GM19239 (cell line): ENCODE measurements at regions not wholly inside any gene's neighbourhood (a gene's known extent, or its start where the extent isn't known, plus 50 kb on each side); places are given as distances from the start of the nearest gene placed in this dataset.
"Not testable (repeated sequence)": the region's sequence is repeated elsewhere in the genome, so short reads cannot be mapped to it uniquely, and the experiment has no call there.

Experiments used
- DNase-seq: peaks from one replicate; pipeline ENCODE4 v3.0.0; 2011; ENCODE audit warnings: low spot score; ENCODE audit not compliant: insufficient read length
- FAIRE-seq: peaks from 2 replicates; lab custom pipeline; 2011; peaks lifted over from hg19 to GRCh38; lab: Jason Lieb, UNC

DNA sequence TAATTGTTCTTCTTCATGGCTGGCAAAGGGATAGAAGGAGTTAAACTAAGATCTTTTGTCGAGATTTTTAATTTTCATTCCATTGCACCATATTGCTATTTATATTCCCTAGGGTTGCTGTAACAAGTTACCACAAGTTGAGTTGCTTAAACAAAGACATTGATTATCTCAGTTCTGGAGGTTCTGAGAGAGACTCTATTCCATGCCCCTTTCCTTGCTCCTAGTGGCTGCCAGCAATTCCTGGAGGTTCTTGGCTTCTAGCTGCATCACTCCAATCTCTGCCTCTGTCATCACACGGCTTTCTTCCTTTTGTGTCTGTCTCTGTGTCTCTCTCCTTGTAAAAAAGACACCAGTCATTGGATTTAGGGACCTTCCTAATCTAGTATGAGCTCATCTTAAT, 136.6 kb upstream of the DAB2 start:
- no peak for DNase-seq
- FAIRE-seq = no peak

- no peak for FAIRE-seq
- no peak for DNase-seq
Measured at GRCh38 chr5:39560726-39561125, 135.9 kb upstream of the DAB2 start.

- DNase-seq (no peak), FAIRE-seq (no peak)
Measured at GRCh38 chr5:39559923-39560322, 135.1 kb upstream of the DAB2 start.

DNA sequence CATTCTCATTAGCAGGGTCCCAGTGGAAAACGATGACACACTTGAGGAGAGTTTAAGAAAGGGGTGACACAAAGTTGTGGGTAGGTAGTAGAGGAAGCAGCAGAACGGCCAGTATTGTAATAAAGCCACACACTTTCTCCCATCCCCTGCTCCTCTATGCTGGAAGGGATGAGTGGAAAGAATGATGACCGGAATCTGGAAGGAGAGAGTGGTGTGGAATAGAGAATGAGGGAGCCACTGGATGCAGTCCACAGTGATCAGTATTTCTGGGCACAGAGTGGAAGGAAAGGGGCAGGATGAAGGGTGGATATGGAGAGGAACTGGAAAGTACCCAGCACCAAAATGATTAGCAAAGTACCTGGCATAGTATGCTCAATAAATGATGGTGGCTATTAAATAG, 133.8 kb upstream of the DAB2 start:
- DNase-seq (no peak), FAIRE-seq (no peak)

DNA sequence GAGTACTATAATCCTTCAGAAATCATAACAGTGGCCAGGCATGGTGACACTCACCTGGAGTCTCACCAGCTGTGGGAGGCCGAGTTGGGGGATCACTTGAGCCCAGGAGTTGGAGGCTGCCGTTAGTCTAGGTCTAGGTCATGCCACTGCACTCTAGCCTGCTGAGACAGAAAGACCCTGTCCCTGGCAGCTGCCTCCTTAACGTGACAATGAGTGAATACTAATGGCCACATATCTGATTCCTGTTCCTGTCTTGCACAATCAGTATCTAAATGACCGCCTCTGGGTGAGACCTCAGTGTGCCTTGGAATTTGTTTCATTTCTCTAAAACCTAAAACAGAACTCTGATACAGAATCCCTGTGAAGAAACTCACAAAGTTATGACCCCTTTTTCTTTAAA, 131.0 kb upstream of the DAB2 start:
- no peak for FAIRE-seq
- no peak for DNase-seq

- FAIRE-seq (no peak), DNase-seq (peak; percentile 8)
Measured at GRCh38 chr5:39547553-39548154, 122.9 kb upstream of the DAB2 start.

DNA sequence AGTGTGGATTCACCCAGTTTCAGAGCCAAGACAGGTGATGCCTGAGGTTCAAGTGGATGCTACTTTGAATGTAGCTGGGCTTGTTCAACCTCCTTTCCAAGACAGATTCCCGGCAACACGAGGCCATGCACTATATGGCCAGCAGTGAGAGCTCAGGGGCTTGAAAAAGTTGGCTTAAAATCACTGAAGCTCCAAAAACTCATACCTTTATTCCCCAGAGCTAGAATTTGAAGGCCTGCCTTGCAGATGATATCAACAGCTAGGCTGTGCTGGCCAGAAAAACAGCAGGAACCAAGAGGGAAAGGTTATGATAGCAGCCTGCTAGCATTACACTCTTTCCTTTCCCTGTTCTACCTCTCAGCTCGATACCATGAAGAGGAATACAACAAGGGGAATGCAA, 120.2 kb upstream of the DAB2 start:
- FAIRE-seq (no peak), DNase-seq (no peak)

- no peak for DNase-seq
- no peak for FAIRE-seq
Measured at GRCh38 chr5:39543335-39543734, 118.6 kb upstream of the DAB2 start.

GRCh38 chr5:39542511-39543285, 117.9 kb upstream of the DAB2 start:
- DNase-seq (no peak), FAIRE-seq (no peak)

DNA sequence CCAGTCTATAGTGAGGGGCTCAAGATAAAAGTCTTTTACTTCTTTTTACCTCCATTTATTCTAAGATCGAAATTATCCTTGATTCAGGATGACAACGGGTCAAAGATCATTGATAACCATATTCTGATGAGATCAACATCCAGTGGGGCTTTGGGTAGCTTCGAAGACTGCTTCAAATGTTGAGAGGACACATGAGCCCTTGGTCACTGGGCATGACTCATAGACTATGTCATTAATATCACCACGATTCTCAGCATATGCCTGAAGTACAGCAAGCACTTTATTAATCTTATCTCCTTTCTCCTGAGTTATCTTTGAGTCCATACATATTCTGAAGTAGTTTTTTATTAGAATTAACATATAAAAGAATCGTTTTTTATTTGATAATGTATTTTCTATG, 117.1 kb upstream of the DAB2 start:
- DNase-seq (no peak), FAIRE-seq (no peak)

DNA sequence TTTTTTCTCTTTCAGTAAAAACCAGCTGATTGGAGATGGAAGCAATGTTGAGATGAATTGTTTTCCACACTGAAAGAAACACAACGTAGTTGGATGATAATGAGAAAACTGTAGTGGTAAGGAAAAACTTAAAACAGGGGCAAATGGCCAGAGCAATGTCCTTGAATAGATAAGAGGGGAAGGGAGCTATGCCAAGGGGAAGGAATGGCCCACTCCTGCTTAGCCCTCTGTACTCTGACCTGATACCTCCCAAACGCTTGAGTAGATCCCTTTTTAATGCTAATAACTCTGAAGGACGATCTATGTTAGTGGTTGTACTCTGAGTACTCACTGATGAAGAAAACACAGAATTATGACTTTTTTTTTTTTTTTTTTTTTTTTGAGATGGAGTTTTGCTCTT, 114.7 kb upstream of the DAB2 start:
- DNase-seq = no peak
- FAIRE-seq = no peak

DNA sequence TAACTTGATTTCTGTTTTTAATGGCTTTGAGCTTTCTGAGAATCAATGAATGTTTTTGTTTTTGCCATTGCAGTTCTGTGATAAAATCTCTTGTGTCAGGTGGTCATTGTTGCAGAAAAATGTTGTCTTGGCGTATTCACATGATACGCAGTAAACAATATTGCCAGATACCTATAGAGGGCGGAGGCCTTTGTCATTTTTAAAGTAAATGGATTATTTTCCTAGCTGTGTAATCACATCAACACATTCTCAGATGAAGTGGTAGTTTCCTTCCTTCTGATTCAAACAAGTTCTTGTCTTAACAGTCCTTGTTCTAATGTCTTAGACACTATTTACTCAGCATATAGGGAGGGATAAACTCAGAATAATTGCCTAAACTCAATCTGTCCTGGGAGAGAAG, 109.9 kb upstream of the DAB2 start:
- DNase-seq = no peak
- no peak for FAIRE-seq

- FAIRE-seq (no peak), DNase-seq (no peak)
Measured at GRCh38 chr5:39533749-39534148, 109.0 kb upstream of the DAB2 start.

DNA sequence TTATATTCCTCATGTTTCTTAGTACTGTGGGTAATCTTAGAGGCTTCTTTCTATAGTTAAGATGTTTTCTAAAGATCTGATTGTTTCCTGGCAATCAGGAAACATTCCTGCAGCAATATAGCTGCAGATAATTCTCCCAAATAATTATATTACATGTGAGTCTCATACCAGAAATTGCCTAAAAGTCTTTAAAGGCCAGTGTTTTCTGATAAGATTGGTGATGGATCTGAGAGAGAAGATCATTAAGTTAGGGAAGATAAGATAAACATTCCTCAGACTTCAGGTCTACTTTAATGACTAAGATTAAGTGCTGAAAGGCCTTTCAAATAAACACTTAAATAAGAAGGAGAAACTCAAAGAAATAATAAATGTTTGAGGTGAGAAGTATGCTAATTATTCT, 107.7 kb upstream of the DAB2 start:
- no peak for FAIRE-seq
- DNase-seq = no peak

DNA sequence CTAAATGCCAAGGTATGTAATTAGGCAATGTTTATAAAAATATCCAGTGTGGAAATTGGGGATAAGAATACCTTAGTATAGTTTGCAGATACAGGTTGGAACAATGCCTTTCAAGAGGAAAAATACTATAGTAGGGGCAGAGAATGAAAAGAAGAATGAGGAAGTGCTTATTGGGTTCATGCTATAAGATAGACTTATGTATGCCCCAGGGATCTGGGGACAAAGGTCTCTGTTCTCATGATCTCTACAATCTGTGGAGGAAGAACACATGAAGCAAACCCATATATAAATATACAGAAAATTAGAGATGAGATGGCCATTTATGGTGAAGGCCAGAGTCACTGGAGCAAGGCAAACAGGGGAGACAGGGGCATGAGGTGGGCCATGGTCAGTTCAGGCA, 106.5 kb upstream of the DAB2 start:
- FAIRE-seq (no peak), DNase-seq (no peak)

- FAIRE-seq (no peak), DNase-seq (no peak)
Measured at GRCh38 chr5:39526914-39527477, 102.2 kb upstream of the DAB2 start.

- not testable (repeated sequence) for FAIRE-seq, DNase-seq
Measured at GRCh38 chr5:39525781-39526180, 101.0 kb upstream of the DAB2 start.

DNA sequence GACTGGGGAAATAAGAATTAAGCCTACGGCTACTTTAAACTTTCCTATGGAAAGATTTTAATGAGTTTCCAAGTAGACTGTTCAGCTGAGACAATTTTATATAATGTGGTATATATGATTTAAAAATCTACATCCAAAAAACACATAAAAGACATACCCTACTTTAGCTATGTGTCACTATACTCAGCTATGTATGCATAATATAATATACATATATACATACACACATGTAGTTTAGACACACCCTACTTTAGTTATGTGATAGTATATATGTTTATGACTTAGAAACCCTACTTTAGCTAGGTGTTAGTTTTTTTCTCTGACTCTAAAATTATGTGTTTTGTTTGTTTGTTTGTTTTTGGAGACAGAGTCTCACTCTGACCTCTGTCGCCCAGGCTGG, 100.5 kb upstream of the DAB2 start:
- FAIRE-seq (no peak), DNase-seq (no peak)

DNA sequence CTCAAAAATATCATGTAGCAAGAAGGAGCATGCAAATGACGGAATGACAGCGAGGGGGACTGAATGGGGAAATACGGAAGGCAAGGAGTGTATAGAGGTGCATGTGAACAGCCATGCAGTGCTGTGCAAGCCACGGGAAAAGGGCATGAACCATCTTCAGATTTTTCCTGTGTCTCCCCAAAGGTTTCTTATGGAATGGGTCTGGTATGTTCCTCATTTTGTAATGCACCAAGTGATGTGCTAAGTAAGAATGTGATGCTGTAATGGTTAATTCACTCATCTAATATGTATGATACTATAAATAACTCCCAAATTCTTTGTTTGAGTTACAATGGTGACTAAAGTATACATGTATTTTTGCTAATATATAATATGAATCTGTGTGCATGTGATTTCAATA, 99.0 kb upstream of the DAB2 start:
- DNase-seq (no peak), FAIRE-seq (no peak)

DNA sequence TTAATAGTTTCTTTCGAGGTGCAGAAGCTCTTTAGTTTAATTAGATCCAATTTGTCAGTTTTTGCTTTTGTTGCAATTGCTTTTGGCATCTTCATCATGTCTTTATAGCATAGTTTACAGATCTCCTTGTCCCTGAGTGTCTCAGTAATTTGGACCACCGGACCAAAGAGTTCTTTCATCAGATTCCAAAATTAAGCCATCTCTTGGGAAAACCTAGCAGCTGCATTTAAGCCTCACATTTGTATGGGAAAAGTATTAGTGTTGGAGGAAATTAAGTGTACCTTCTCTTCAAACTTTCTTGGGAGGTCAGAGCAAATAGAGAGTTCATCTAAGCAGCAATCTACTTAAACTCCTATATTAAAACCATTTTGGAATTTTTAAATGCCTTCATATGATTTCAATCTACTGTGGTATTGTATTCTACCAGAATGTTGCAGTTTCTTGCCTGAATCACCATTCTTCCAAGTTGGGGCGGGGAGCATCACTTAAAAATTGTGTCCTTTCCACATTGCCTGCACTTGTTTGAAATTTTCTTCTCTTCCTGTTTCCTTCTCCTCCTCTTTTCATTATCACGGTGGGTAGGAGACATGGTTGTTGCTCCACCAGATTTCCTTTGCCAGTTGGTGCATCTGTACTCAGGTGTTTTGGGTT, 97.3 kb upstream of the DAB2 start:
- FAIRE-seq = no peak
- DNase-seq = no peak

DNA sequence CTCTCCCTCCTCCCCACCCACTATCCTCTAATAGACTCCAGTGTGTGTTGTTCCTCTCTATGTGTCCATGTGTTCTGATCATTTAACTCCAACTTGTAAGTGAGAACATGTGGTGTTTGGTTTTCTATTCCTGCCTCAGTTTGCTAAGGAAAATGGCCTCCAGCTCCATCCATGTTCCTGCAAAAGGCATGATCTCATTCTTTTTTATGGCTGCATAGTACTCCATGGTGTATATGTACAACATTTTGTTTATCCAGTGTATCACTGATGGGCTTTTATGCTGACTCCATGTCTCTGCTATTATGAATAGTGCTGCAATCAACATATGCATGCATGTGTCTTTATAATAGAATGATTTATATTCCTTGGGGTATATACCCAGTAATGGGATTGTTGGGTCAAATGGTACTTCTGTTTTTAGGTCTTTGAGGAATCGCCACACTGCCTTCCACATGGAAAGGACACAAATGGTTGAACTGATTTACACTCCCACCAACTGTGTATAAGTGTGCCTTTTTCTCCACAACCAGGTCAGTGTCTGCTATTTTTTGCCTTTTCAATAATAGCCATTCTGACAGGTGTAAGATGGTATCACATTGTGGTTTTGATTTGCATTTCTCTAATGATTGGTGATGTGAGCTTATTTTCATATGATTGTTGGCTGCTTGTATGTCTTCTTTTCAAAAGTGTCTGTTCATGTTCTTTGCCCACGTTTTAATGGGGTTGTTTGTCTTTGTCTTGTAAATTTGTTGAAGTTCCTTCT, 96.5 kb upstream of the DAB2 start:
- no peak for DNase-seq
- FAIRE-seq = no peak
